KBM-7 (cell line): ENCODE measurements at regions not wholly inside any gene's neighbourhood (a gene's known extent, or its start where the extent isn't known, plus 50 kb on each side); places are given as distances from the start of the nearest gene placed in this dataset.
"Not testable (repeated sequence)": the region's sequence is repeated elsewhere in the genome, so short reads cannot be mapped to it uniquely, and the experiment has no call there.

Source experiments
- DNase-seq: peaks from one replicate; pipeline ENCODE4 v3.0.0-alpha.2; 2015
- in situ Hi-C: fragments of 300-500 bp; cut with MboI; formaldehyde crosslinking; loops from 2 replicates; pipeline ENCODE4 v1.14.3; 2020; ENCODE audit warnings: low sequenced_read_pairs, low pct_unique_long_range_greater_than_20kb, mixed read lengths

- in situ Hi-C loops = loop anchor here (25.0 kb wide), 1 partner anchor 317 kb away; no protein-coding TSS in a partner anchor
- DNase-seq = no peak
Measured at GRCh38 chr3:73120710-73121109, 59.3 kb downstream of the EBLN2 start.

DNA sequence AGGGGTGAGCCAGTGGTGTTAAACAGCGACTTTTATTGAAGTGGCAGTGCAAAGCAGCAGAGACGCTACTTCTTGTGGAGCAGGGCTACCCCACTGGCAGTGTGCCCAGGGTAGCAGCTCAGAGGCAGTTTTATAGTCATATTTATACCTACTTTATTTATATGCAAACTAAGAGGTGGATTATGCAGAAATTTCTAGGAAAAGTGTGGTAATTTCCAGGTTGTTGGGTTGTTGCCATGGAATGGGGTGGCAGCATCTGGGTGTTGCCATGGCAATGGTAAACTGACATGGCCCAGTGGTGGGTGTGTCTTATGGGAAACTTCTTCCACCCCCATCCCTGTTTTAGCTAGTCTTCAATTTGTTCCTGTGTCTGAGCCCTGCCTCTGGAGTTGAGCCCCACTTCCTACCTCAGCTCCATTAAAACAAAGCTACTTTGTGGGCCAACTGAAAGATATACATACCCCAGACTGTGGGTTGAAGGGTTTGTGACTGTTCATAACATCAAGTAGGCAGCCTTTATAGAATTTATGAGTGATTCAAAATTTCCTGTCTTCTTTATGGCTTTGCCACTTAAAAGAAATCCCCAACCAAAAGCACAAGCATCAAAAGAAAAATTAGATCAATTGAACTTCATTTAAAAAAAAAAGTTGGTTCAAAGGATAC, 60.3 kb downstream of the EBLN2 start:
- DNase-seq = no peak
- in situ Hi-C loops = loop anchor here (25.0 kb wide), 1 partner anchor 316 kb away; no protein-coding TSS in a partner anchor

- in situ Hi-C loops = no loop called here
- no peak for DNase-seq
Measured at GRCh38 chr3:73134034-73134433, 72.6 kb downstream of the EBLN2 start.

GRCh38 chr3:73136941-73137340, 75.5 kb downstream of the EBLN2 start:
- DNase-seq = no peak
- in situ Hi-C loops = no loop called here

DNA sequence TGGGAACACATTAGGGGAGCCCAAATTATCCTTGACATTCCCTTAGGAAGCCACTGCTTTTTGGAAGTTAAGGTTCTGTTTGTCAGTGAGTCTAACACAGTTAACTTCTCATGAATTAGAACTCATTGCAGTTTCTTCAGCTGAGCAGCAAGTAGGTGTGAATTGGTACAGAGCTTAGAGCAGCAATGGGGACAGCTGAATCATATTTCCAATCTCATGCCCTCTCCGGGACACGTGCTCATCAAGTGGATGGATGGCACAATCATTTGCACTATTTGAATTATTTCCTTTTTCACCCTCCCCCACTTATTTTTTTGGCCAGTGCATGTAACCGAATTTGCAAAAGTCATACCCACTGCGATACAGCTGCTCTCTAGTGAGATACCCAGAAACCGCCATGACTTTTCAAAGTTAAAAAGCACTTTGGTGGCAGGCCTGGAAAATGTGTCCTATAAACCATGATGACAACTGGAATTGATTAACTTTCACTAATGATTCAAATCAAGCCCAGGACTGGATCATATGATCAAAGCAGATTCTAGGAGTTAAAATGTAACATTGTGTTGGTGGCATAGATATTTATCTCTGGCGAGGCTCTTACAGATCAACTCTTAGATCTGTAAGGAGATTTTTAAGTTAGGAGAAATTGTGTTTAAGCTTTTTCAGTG, 76.4 kb downstream of the EBLN2 start:
- DNase-seq = no peak
- in situ Hi-C loops = no loop called here

DNA sequence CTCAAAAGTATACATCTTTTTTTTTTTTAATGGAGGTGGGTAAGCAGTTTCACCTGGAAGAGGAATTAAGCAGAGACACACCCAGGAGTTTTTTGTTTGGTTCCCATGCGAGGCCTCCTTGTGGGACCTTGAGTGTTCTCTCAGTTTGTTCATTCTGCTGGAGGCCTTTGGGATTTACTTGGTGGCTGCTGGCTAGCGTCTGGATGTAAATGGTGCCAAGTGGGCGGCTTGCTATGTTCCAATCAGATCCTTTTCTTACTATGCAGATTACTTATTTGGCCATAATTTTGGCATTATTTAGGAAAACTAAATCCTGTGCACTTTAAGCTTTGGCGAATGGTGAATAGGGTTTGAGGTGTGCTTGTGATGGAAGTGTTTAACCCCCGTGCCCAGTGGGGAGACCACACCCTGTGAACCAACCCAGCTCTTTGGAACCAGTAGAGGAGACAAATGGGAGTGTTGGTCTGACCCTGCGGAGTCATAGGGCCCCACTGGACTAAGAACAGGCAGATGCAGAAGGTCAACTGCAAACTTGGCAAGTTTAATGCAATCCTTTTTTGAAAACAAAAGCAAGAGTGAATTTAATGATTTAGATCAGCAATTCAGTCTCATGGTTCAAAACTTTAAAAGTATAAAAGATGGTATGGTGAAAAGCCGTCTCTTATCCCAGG, 79.4 kb downstream of the EBLN2 start:
- in situ Hi-C loops = no loop called here
- DNase-seq = no peak

GRCh38 chr3:73141525-73141924, 80.1 kb downstream of the EBLN2 start:
- in situ Hi-C loops = no loop called here
- DNase-seq = no peak

DNA sequence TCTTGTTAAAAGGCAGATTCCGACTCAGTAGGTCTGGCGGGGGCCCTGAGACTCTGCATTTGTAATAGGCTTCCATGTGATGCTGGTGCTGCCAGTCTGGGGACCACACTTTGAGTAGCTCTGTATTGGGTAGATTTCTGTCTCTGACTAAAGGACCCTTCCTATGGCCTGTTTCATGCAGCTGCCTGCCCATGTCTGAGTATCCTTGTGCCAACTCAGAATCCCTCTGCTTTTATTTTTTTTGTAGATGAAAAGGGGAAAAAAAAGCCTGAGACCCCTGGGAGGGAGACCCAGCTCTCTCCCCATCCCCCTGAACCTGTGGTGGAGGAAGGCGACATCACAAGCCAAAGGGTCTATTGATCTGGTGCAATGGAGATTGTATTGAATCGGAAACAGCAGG, 81.9 kb downstream of the EBLN2 start:
- in situ Hi-C loops = no loop called here
- DNase-seq = no peak

DNA sequence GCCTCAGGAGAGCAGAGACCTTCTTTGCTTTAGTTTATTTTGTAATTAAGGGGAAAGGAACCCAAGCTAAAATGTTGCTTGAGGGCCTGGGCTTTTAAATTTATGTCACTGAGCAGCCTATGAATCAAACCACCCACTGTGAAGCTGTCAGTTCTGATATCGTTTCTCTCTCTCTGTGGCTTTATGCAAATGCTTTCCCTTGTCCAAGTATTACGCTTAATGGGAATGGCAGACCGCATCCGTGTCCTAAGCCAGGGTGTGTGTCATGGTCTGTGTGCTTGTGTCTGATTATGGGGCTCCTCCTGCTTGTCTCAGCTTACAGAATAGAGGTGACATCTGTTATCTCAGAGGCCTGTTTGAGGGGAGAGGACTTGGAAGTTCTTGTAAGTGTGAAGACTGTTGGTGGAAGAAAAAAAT, 82.4 kb downstream of the EBLN2 start:
- in situ Hi-C loops = no loop called here
- no peak for DNase-seq

DNA sequence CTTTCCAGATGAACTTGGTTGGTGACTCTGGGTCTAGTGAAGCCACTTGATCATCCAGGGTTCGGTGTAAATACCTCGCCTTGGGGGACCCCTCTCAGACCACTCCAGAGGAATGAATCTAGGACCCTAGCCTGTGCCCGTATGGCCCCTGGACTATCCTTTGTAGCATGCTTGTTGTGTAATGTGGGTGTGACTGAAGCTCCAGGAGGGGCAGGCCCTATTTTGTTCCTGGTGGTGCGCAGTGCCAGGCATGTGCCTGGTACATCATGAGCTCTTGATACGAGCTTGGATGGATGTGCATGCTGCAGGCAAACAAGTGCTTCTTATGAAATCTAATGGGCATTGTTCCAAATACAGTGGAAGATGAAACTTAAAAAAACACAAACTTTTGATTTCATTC, 82.8 kb downstream of the EBLN2 start:
- DNase-seq = no peak
- in situ Hi-C loops = no loop called here

DNA sequence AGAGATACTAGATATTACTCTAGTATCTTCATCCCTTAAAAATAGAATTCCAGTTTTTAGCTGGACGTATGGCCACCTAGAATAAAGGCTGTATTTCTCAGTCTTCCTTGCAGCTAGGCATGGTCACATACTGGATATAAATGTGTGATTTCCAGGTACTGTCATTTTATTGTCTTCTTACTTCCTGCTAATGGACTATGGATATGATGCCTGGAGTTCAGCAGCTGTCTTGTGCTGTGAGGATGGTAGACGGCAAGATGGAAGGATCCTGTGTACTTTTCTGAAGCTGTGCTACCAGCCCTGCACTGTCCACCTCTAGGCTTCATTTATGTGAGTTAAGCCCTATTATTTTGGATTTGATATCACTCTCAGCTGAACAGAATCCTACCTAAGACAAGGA, 83.4 kb downstream of the EBLN2 start:
- no peak for DNase-seq
- in situ Hi-C loops = no loop called here

GRCh38 chr3:73147479-73147878, 86.0 kb downstream of the EBLN2 start:
- in situ Hi-C loops, DNase-seq: not testable (repeated sequence)

DNA sequence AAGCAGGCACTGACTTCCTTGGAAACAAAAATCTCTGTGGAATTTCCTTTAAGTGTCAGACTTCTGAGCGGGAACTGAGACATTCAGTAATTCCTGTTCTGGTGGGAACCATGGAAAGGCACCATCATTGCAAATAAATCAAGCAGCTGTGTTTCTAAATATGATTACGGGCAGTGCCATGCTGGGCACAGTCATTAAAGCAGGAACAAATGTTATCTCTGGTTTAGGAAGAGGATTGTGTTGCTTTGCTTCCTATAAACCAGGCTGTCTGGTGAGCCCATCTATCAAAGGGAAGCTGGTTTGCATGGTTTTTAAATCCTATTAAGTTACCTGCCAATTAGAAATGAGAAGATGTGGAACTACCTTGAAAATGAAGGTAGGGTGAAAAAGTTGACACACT, 86.7 kb downstream of the EBLN2 start:
- in situ Hi-C loops = no loop called here
- no peak for DNase-seq

- in situ Hi-C loops = no loop called here
- DNase-seq = no peak
Measured at GRCh38 chr3:73148682-73149081, 87.2 kb downstream of the EBLN2 start.

GRCh38 chr3:73150369-73151130, 89.1 kb downstream of the EBLN2 start:
- in situ Hi-C loops = no loop called here
- no peak for DNase-seq

GRCh38 chr3:73152571-73152970, 91.1 kb downstream of the EBLN2 start:
- in situ Hi-C loops, DNase-seq: not testable (repeated sequence)

DNA sequence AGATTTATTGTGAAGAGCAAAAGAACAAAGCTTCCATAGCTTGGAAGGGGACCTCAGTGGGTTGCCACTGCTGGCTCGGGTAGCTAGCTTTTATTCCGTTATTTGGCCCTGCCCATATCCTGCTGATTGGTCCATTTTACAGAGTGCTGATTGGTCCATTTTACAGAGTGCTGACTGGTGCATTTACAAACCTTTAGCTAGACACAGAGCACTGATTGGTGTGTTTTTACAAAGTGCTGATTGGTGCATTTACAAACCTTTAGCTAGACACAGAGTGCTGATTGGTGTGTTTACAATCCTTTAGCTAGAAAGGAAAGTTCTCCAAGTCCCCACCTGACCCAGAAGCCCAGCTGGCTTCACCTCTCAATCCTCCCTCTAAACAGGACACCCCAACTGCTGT, 91.6 kb downstream of the EBLN2 start:
- in situ Hi-C loops, DNase-seq: not testable (repeated sequence)

- in situ Hi-C loops, DNase-seq: not testable (repeated sequence)
Measured at GRCh38 chr3:73154261-73154660, 92.8 kb downstream of the EBLN2 start.

- in situ Hi-C loops = not testable (repeated sequence)
Measured at GRCh38 chr3:73155441-73155840, 94.0 kb downstream of the EBLN2 start.

DNA sequence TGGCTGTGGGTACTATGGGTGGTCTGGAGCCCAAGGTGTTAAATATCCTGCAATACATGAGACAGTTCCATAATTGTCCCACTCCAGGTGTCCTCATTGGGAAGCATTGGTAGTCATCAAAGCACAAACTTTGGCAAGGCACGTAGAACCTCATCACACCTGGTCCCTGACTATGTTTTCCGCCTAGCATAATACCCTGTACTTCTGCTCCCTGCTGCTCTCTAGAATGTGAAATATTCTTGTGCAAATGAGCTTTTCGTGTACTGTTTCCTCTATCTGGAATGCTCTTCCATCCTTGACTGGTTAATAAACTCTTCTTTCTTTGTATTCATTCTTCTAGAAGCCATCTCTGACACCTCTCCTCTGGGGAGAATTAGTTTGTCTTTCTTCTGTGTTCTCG, 103.2 kb downstream of the EBLN2 start:
- no peak for DNase-seq
- in situ Hi-C loops = no loop called here

More at GRCh38 chr3:73155441-73155840, 94.0 kb downstream of the EBLN2 start:
- not testable (repeated sequence) for DNase-seq
